ENCODE measurements at regions not wholly inside any gene's neighbourhood (a gene's known extent, or its start where the extent isn't known, plus 50 kb on each side); places are given as distances from the start of the nearest gene placed in this dataset.

DNA sequence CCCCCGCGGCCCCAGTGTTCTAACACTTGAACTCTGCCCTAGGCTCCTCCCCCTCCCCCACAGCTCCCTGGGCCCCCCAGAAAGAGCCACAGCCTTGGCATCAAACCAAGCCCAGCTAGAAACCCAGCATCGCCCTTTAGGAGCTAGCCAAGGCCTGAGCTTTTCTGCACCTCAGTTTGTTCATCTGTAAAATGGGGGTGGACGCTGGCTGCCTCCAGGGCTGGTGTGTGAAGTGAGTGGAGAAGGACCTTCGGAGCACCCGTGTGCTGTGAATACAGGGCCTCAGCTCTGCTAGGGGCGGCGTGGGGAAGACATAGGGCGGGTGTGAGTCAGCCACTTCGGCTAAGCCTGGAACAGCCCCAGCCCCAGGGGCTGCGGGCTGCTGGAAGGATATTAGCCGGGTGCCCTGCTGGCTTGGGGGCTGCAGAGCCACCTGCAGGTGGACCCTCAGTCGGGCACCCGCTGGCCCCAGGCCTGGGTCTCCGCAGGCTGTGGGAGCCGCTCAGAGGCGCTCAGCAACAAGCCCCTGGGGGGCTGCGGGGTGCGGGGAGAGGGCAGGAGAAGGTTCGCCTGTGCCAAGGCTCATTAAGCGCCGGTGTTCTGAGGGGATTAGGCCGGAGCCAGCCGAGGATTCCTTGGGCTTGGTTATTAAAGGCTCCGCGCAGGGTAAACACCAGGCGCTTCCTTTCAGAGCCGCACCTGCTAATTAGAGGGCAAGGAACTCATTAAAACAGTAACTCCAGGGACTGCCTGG, 217.0 kb upstream of the CIBAR2 start:
- Histone ChIP-seq H3K9me3 (no peaks in the 10 kb centered on the region), H3K4me3 (no peak overlapping the region), H3K36me3 (no peaks in the 10 kb centered on the region), H3K4me1 (peaks cover 0 to 36% (median 21%) of the 10 kb centered on the region in 12 donors), H3K27me3 (peaks cover 0 to 26% (median 0%) of the 10 kb centered on the region in 9 donors), H3K27ac (no peak overlapping the region)
- ATAC-seq (peak in 1 of 4 donors; percentile 37), DNase-seq (peak in 1 of 5 donors; percentile 57)
- 60 to 71% (median 61%) methylated on average over 21 to 28 of the region's 28 CpGs for WGBS, 4 donors
- TF ChIP-seq, protein P1, sequence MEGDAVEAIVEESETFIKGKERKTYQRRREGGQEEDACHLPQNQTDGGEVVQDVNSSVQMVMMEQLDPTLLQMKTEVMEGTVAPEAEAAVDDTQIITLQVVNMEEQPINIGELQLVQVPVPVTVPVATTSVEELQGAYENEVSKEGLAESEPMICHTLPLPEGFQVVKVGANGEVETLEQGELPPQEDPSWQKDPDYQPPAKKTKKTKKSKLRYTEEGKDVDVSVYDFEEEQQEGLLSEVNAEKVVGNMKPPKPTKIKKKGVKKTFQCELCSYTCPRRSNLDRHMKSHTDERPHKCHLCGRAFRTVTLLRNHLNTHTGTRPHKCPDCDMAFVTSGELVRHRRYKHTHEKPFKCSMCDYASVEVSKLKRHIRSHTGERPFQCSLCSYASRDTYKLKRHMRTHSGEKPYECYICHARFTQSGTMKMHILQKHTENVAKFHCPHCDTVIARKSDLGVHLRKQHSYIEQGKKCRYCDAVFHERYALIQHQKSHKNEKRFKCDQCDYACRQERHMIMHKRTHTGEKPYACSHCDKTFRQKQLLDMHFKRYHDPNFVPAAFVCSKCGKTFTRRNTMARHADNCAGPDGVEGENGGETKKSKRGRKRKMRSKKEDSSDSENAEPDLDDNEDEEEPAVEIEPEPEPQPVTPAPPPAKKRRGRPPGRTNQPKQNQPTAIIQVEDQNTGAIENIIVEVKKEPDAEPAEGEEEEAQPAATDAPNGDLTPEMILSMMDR (IDR thresholded peaks at IDR 0.05), result no peak
- TF ChIP-seq POLR2A (IDR thresholded peaks at IDR 0.05), result no peak
- intact Hi-C loops (cut with DNase I), result no loop called here

DNA sequence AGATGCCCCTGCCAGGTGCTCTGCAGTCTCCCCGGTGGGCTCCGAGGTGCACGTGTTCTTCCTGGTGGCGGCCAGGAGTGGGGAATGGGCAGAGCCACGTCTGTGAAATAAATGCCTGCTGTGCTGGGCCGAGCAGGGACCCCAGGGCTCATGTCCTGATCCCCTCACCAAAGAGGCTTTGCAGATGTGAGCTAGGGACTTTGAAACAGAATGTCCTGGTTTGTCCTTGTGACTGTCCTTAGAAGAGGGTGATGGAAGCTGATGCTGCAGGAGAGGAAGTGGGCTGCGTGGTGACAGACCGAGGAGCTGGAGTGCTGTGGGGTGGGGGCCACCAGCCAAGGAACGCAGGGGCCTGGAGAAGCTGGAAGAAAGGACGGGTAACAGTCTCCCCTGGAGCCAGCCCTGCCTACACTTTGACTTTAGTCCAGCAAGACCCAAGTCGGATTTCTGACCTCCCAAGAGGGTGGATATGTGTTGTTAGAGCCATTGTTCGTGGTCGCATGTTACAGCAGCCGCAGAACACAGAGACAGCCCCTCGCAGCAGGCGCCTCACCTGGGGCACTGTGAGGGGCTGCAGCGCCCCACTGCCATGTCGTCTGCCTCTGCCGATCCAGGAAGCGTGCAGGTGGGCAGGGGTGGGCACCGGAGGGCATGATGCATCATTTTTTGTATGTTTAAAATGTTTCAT, 217.9 kb upstream of the CIBAR2 start:
- ATAC-seq, result no peak
- TF ChIP-seq, protein P1 (IDR thresholded peaks at IDR 0.05), result no peak
- no peak for TF ChIP-seq POLR2A (IDR thresholded peaks at IDR 0.05)
- Histone ChIP-seq H3K4me3 (no peak overlapping the region), H3K36me3 (no peaks in the 10 kb centered on the region), H3K27ac (no peak overlapping the region), H3K9me3 (no peaks in the 10 kb centered on the region), H3K27me3 (peaks cover 0 to 26% (median 0%) of the 10 kb centered on the region in 9 donors), H3K4me1 (peaks cover 0 to 39% (median 21%) of the 10 kb centered on the region in 12 donors)
- DNase-seq, result no peak
- intact Hi-C loops (cut with DNase I), result no loop called here
- 55 to 70% (median 65%) methylated on average over 18 to 21 of the region's 21 CpGs for WGBS, 4 donors

DNA sequence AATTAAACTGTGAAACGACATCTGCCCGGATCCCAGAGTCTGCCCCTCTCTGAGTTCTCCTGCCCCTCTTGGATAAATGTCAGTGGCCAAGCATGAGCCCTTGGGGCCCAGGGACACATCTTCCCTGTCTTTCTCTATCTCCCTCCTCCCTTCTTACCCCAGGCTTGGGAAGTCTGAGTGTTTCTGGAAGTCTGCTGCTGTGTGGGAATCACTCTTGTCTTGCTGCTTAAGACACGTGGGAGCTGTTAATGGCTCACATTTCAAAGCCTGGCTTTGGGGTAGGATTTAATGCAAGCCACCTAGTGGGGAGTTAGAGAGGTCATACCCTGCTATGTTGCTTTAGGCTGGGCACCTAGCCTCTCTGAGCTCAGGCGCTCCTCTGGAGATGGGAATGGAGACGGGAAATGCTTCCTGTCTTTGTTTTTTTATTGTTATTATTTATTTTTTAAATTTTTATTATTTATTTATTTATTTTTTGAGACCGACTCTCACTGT, 218.5 kb upstream of the CIBAR2 start:
- no peaks in the 10 kb centered on the region for H3K9me3 ChIP-seq
- H3K4me1 ChIP-seq, result peaks cover 0 to 39% (median 21%) of the 10 kb centered on the region in 12 donors
- WGBS, 4 donors, result 40 to 52% (median 45%) methylated on average over 6 of the region's 6 CpGs
- DNase-seq (no peak), ATAC-seq (peak in 3 of 4 donors; percentile 29 to 60 (median 45))
- no peak overlapping the region for H3K4me3 ChIP-seq
- H3K27ac ChIP-seq, result no peak overlapping the region
- TF ChIP-seq, protein P1 (IDR thresholded peaks at IDR 0.05), result peak in 9 of 12 donors; percentile 23 to 51 (median 43)
- no peak for TF ChIP-seq POLR2A (IDR thresholded peaks at IDR 0.05)
- intact Hi-C loops (cut with DNase I), result no loop called here
- peaks cover 0 to 26% (median 0%) of the 10 kb centered on the region in 9 donors for H3K27me3 ChIP-seq
- H3K36me3 ChIP-seq, result no peaks in the 10 kb centered on the region

DNA sequence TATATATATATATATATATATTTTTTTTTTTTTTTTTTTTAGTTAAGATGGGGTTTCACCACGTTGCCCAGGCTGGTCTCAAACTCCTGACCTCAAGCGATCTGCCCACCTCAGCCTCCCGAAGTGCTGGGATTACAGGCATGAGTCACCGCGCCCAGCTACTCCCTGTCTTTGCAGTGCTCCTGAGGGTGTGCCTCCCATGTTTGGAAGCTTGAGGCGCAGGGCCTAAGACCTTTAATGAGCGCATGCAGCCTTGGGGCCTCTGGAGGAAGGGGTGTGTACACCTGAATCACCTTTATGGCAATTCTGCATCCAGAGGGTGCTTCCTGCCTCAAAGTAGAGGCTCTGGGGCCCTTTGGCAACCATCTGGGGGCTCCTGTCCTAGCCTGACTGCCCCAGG, 219.4 kb upstream of the CIBAR2 start:
- no peaks in the 10 kb centered on the region for H3K36me3 ChIP-seq
- H3K27me3 ChIP-seq, result peaks cover 0 to 26% (median 0%) of the 10 kb centered on the region in 9 donors
- H3K4me3 ChIP-seq, result no peak overlapping the region
- H3K27ac ChIP-seq, result no peak overlapping the region
- no peak for DNase-seq
- ATAC-seq, result no peak
- no peaks in the 10 kb centered on the region for H3K9me3 ChIP-seq
- peaks cover 0 to 39% (median 21%) of the 10 kb centered on the region in 12 donors for H3K4me1 ChIP-seq
- intact Hi-C loops (cut with DNase I), result no loop called here
- TF ChIP-seq POLR2A (IDR thresholded peaks at IDR 0.05), result no peak
- TF ChIP-seq, protein P1 (IDR thresholded peaks at IDR 0.05), result no peak
- WGBS, 4 donors, result 65 to 96% (median 69%) methylated on average over 3 to 7 of the region's 7 CpGs

Data from heart left ventricle (tissue), 16 donors.